IMR-90 (cell line): ENCODE measurements at regions not wholly inside any gene's neighbourhood (a gene's known extent, or its start where the extent isn't known, plus 50 kb on each side); places are given as distances from the start of the nearest gene placed in this dataset.

Experiments
- ATAC-seq: fragments of 200-7000 bp; cut with Tn5 transposase; 2 replicates; pipeline ENCODE4 v1.9.1; 2020; ENCODE audit warnings: low read depth, mild to moderate bottlenecking, moderate library complexity
- BruUV-seq: library from RNA; stranded (reverse); fragments of 400-500 nt; replicated peaks from 2 replicates; lab custom pipeline; 2021; lab: Mats Ljungman, UMichigan
- CTCF ChIA-PET: fragments of 300-600 bp; formaldehyde crosslinking; extraction: SDS; loops from one replicate; lab custom pipeline; 2021; ENCODE audit warnings: antibody characterized with exemption; lab: Yijun Ruan, JAX
- POLR2A ChIA-PET: fragments of 300-600 bp; sonication (Branson Sonifier 250); formaldehyde crosslinking; loops from one replicate; lab custom pipeline; 2022; ENCODE audit warnings: antibody characterized with exemption; ENCODE audit not compliant: unreplicated experiment; lab: Charles Lee
- DNase-seq: peaks from one replicate; pipeline ENCODE4 v3.0.0; 2013
- H2AFZ ChIP-seq: replicated peaks from 2 replicates; pipeline ENCODE3; 2013; ENCODE audit warnings: low read length, mild to moderate bottlenecking; ENCODE audit not compliant: poor library complexity
- H2AK5ac ChIP-seq: 2 replicates; pipeline ENCODE4 v1.6.1; 2013; ENCODE audit warnings: low read depth, low read length, inconsistent platforms
- H2AK9ac ChIP-seq: replicated peaks from 2 replicates; pipeline ENCODE3; 2013; ENCODE audit warnings: mild to moderate bottlenecking, low read depth, low read length, moderate library complexity; ENCODE audit not compliant: poor library complexity
- H2BK120ac ChIP-seq: 2 replicates; pipeline ENCODE4 v1.6.1; 2013; ENCODE audit warnings: low read depth, low read length, inconsistent platforms
- H2BK15ac ChIP-seq: 3 replicates; pipeline ENCODE4 v1.6.1; 2013; ENCODE audit warnings: low read depth, low read length, inconsistent platforms
- H2BK20ac ChIP-seq: 2 replicates; pipeline ENCODE4 v1.6.1; 2013; ENCODE audit warnings: low read depth, mild to moderate bottlenecking, inconsistent platforms, low read length, moderate library complexity
- H2BK5ac ChIP-seq: 2 replicates; pipeline ENCODE4 v1.6.1; 2013; ENCODE audit warnings: mild to moderate bottlenecking, low read depth, low read length, inconsistent platforms; ENCODE audit not compliant: poor library complexity, severe bottlenecking
- H3K14ac ChIP-seq: replicated peaks from 2 replicates; pipeline ENCODE4 v1.6.1; 2013; ENCODE audit warnings: low read depth, low read length, inconsistent platforms
- H3K18ac ChIP-seq: 2 replicates; pipeline ENCODE4 v1.6.1; 2013; ENCODE audit warnings: low read depth, low read length, control low read depth
- H3K23ac ChIP-seq: 2 replicates; pipeline ENCODE4 v1.6.1; 2013; ENCODE audit warnings: low read depth, low read length, inconsistent platforms
- H3K27ac ChIP-seq: 2 replicates; pipeline ENCODE4 v1.5.1; 2013; ENCODE audit warnings: mild to moderate bottlenecking, control low read depth, low read length; ENCODE audit not compliant: insufficient read depth
- H3K27me3 ChIP-seq: 2 replicates; pipeline ENCODE4 v1.6.1; 2013; ENCODE audit warnings: low read length; ENCODE audit not compliant: control insufficient read depth, insufficient read depth
- H3K36me3 ChIP-seq: 2 replicates; pipeline ENCODE4 v1.6.1; 2013; ENCODE audit warnings: low read length, mixed read lengths; ENCODE audit not compliant: control insufficient read depth, insufficient read depth
- H3K4ac ChIP-seq: 2 replicates; pipeline ENCODE4 v1.6.1; 2013; ENCODE audit warnings: low read depth, low read length, inconsistent platforms
- H3K4me1 ChIP-seq: 2 replicates; pipeline ENCODE4 v1.6.1; 2013; ENCODE audit warnings: low read length, mixed read lengths; ENCODE audit not compliant: control insufficient read depth, insufficient read depth
- H3K4me2 ChIP-seq: 2 replicates; pipeline ENCODE4 v1.6.1; 2013; ENCODE audit warnings: low read depth, mild to moderate bottlenecking, control low read depth, low read length, moderate library complexity
- H3K4me3 ChIP-seq: 2 replicates; pipeline ENCODE4 v1.5.1; 2013; ENCODE audit warnings: low read depth, mild to moderate bottlenecking, control low read depth, low read length, moderate library complexity; ENCODE audit not compliant: insufficient read depth
- H3K56ac ChIP-seq: 2 replicates; pipeline ENCODE4 v1.6.1; 2013; ENCODE audit warnings: low read length, inconsistent platforms; ENCODE audit not compliant: insufficient read depth; ENCODE audit errors: extremely low read depth
- H3K79me1 ChIP-seq, 2 experiments: 2 replicates each; pipeline ENCODE4 v1.6.1; 2013; ENCODE audit warnings: low read length in 2 of 2, inconsistent platforms in 1 of 2, low read depth in 1 of 2
- H3K9ac ChIP-seq: 2 replicates; pipeline ENCODE4 v1.6.1; 2013; ENCODE audit warnings: low read depth, low read length, control low read depth
- H3K9me1 ChIP-seq: 2 replicates; pipeline ENCODE4 v1.6.1; 2013; ENCODE audit warnings: low read length, inconsistent platforms; ENCODE audit not compliant: insufficient read depth
- H3K9me3 ChIP-seq: 2 replicates; pipeline ENCODE4 v1.6.1; 2013; ENCODE audit warnings: low read length; ENCODE audit not compliant: control insufficient read depth, insufficient read depth
- H4K20me1 ChIP-seq: 2 replicates; pipeline ENCODE4 v1.6.1; 2013; ENCODE audit warnings: low read length, inconsistent platforms; ENCODE audit not compliant: insufficient read depth
- H4K5ac ChIP-seq: 2 replicates; pipeline ENCODE4 v1.6.1; 2013; ENCODE audit warnings: mild to moderate bottlenecking, low read depth, low read length, control low read depth
- H4K8ac ChIP-seq, 2 experiments: 2 replicates each; pipeline ENCODE4 v1.6.1; 2013; ENCODE audit warnings: low read depth in 2 of 2, low read length in 2 of 2, control low read depth in 1 of 2, inconsistent platforms in 1 of 2
- H4K91ac ChIP-seq: 2 replicates; pipeline ENCODE4 v1.6.1; 2013; ENCODE audit warnings: low read depth, low read length, inconsistent platforms; ENCODE audit not compliant: insufficient read depth
- BHLHE40 ChIP-seq: fragments of 150-350 bp; IDR thresholded peaks from 2 replicates; pipeline ENCODE4 v1.6.1; 2016; ENCODE audit warnings: mild to moderate bottlenecking, low read depth, low read length
- CEBPB ChIP-seq: IDR thresholded peaks from 2 replicates; pipeline ENCODE4 v1.6.1; 2012; ENCODE audit warnings: low read depth, low read length, improper control_type of control experiment
- CHD1 ChIP-seq: IDR thresholded peaks from 2 replicates; pipeline ENCODE4 v1.6.1; 2012; ENCODE audit warnings: low read depth, low read length, improper control_type of control experiment
- CTCF ChIP-seq: conservative IDR thresholded peaks from 2 replicates; pipeline ENCODE4 v1.5.1; 2012; ENCODE audit warnings: mild to moderate bottlenecking, low read depth, low read length, improper control_type of control experiment
- ELK1 ChIP-seq: fragments of 150-350 bp; IDR thresholded peaks from 2 replicates; pipeline ENCODE4 v1.6.1; 2016; ENCODE audit warnings: low read depth, mild to moderate bottlenecking, low read length, moderate library complexity, borderline replicate concordance
- FOS ChIP-seq: fragments of 150-350 bp; IDR thresholded peaks from 2 replicates; pipeline ENCODE4 v1.6.1; 2016; ENCODE audit warnings: low read depth, low read length
- MAFK ChIP-seq: IDR thresholded peaks from 2 replicates; pipeline ENCODE4 v1.6.1; 2012; ENCODE audit warnings: low read depth, low read length, improper control_type of control experiment
- MAZ ChIP-seq: IDR thresholded peaks from 2 replicates; pipeline ENCODE4 v1.6.1; 2012; ENCODE audit warnings: low read depth, mild to moderate bottlenecking, low read length, improper control_type of control experiment, moderate library complexity, borderline replicate concordance
- MXI1 ChIP-seq: IDR thresholded peaks from 2 replicates; pipeline ENCODE4 v1.6.1; 2012; ENCODE audit warnings: low read depth, mild to moderate bottlenecking, low read length, moderate library complexity, borderline replicate concordance
- NFE2L2 ChIP-seq: fragments of 150-350 bp; IDR thresholded peaks from 2 replicates; pipeline ENCODE4 v1.6.1; 2016; ENCODE audit warnings: low read depth, mild to moderate bottlenecking, low read length
- POLR2A ChIP-seq: IDR thresholded peaks from 2 replicates; pipeline ENCODE4 v1.6.1; 2012; ENCODE audit warnings: mild to moderate bottlenecking, low read depth, low read length
- RAD21 ChIP-seq: IDR thresholded peaks from 2 replicates; pipeline ENCODE4 v1.6.1; 2012; ENCODE audit warnings: low read length, improper control_type of control experiment
- RCOR1 ChIP-seq: IDR thresholded peaks from 2 replicates; pipeline ENCODE4 v1.6.1; 2012; ENCODE audit warnings: mild to moderate bottlenecking, low read length, improper control_type of control experiment; ENCODE audit not compliant: insufficient replicate concordance
- RFX5 ChIP-seq: IDR thresholded peaks from 2 replicates; pipeline ENCODE4 v1.8.0; 2012; ENCODE audit warnings: low read depth, mild to moderate bottlenecking, low read length, moderate library complexity
- SMC3 ChIP-seq: fragments of 150-350 bp; IDR thresholded peaks from 2 replicates; pipeline ENCODE4 v1.6.1; 2016; ENCODE audit warnings: low read depth, mild to moderate bottlenecking, antibody characterized with exemption, low read length, moderate library complexity
- WGBS, 2 experiments: methylation state at CpG; one replicate each; pipeline versions ENCODE4 v1.1.5 to v1.1.7; 2013; ENCODE audit warnings: missing lambda C conversion rate in 2 of 2; ENCODE audit not compliant: insufficient read length in 1 of 2; ENCODE audit errors: extremely low coverage in 2 of 2; 5-methylcytosine and 5-hydroxymethylcytosine counted together
- dilution Hi-C: fragments of 300-500 bp; cut with HindIII; formaldehyde crosslinking; loops from one replicate; pipeline ENCODE4 v1.14.3; 2018; ENCODE audit warnings: low sequenced_read_pairs; ENCODE audit not compliant: unreplicated experiment
- in situ Hi-C: fragments of 300-500 bp; cut with MboI; formaldehyde crosslinking; loops from 3 replicates; pipeline ENCODE4 v1.14.3; 2019; ENCODE audit warnings: low sequenced_read_pairs, inconsistent platforms, mixed read lengths
- intact Hi-C: fragments of 100-400 bp; cut with micrococcal nuclease; formaldehyde crosslinking; loops from 2 replicates; pipeline ENCODE4 v1.10.0; 2022
- TF ChIP-seq, protein P1 (sequence below): fragments of 150-350 bp; IDR thresholded peaks from 2 replicates; pipeline ENCODE4 v1.6.1; 2017; ENCODE audit warnings: mild to moderate bottlenecking, antibody characterized with exemption, low read length, low read depth

DNA sequence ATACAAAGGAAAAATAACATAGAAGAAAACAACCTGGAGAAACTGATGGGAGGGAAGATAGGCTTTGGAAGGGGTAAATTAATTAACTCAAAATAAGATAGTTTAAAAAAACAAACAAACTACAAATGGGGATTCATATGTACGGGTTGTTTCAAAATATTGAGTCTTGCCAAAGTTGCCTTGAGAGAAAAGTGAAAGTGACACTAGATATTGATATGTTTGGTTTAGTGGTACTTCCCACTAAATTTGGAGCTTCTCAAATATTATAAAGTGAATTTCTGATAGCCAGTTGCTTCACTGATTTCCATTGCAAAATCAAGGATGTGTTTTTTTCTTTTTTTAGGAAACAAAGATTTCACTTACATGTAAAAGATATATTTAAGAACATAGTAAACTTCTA lies 149.5 kb upstream of the RUNX1 start:
- ChIA-PET POLR2A (no interaction called here), CTCF (interaction anchor here (0.5 to 0.7 kb wide), 2 partner anchors 55 to 206 kb away, joined by 3 to 4 read pairs; no protein-coding TSS in a partner anchor)
- no CpG with 5 or more reads among the region's 1 CpG for WGBS, 2 experiments
- Histone ChIP-seq H4K5ac (no peak overlapping the region), H3K27me3 (no peaks in the 10 kb centered on the region), H3K9ac (no peak overlapping the region; the same call in 1 of the 2 replicates), H2BK20ac (0 out of 2 replicates have a peak overlapping the region, but pooled peaks have one; percentile 95), H3K4me3 (no peak overlapping the region), H3K9me1 (peaks cover 5% of the 10 kb centered on the region; the same call in 1 of the 2 replicates), H2AK9ac (no peak overlapping the region), H3K18ac (peak overlapping the region; percentile 63; the same call in 1 of the 2 replicates), H4K20me1 (no peaks in the 10 kb centered on the region), H3K4me2 (peak overlapping the region; percentile 3; the same call in 1 of the 2 replicates), H2BK15ac (0 out of 3 replicates have a peak overlapping the region, but pooled peaks have one; percentile 16), H2AK5ac (no peak overlapping the region), H2AFZ (no peak overlapping the region), H2BK120ac (peak overlapping the region; percentile 88; the same call in 1 of the 2 replicates), H3K14ac (no peak overlapping the region), H4K91ac (no peak overlapping the region), H3K56ac (no peak overlapping the region), H2BK5ac (peak overlapping the region; percentile 90), H3K27ac (no peak overlapping the region), H3K23ac (0 out of 2 replicates have a peak overlapping the region, but pooled peaks have one; percentile 9), H4K8ac (no peak overlapping the region; a peak in 1 of 4 replicates), H3K36me3 (no peaks in the 10 kb centered on the region), H3K79me1 (0 out of 4 replicates have a peak, but pooled peaks cover 0 to 6% of the 10 kb centered on the region in 2 experiments), H3K4ac (peak overlapping the region; percentile 83; the same call in 1 of the 2 replicates), H3K4me1 (peaks cover 7% of the 10 kb centered on the region), H3K9me3 (no peaks in the 10 kb centered on the region)
- intact Hi-C loops: no loop called here
- DNase-seq: no peak
- ATAC-seq: no peak
- dilution Hi-C loops: no loop called here
- TF ChIP-seq ELK1 (no peak), BHLHE40 (no peak), SMC3 (no peak), FOS (no peak), CEBPB (no peak), RAD21 (no peak), RCOR1 (no peak), NFE2L2 (no peak), MXI1 (no peak), RFX5 (no peak), CHD1 (no peak), POLR2A (no peak), MAFK (no peak), CTCF (no peak), MAZ (no peak)
- TF ChIP-seq, protein P1, sequence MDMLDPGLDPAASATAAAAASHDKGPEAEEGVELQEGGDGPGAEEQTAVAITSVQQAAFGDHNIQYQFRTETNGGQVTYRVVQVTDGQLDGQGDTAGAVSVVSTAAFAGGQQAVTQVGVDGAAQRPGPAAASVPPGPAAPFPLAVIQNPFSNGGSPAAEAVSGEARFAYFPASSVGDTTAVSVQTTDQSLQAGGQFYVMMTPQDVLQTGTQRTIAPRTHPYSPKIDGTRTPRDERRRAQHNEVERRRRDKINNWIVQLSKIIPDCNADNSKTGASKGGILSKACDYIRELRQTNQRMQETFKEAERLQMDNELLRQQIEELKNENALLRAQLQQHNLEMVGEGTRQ: no peak
- in situ Hi-C loops: no loop called here
- no TSS peak for BruUV-seq
